Tibial artery (tissue), 4 donors: ENCODE measurements at regions not wholly inside any gene's neighbourhood (a gene's known extent, or its start where the extent isn't known, plus 50 kb on each side); places are given as distances from the start of the nearest gene placed in this dataset.
"Not testable (repeated sequence)": the region's sequence is repeated elsewhere in the genome, so short reads cannot be mapped to it uniquely, and the experiment has no call there.

Experiments used
- DNase-seq, 2 donors: peaks; one replicate each; pipeline ENCODE4 v3.0.0-alpha.2; 2019
- H3K27ac ChIP-seq, 2 donors: fragments of 200-600 bp; sonication (generic) in 1 of 2; 1 replicate in 1 of 2; 2 replicates in 1 of 2; pipeline ENCODE4 v1.5.1; 2018 to 2019; ENCODE audit warnings: mild to moderate bottlenecking in 1 of 2
- H3K27me3 ChIP-seq, 2 donors: fragments of 200-600 bp; sonication (generic) in 1 of 2; one replicate each; pipeline versions ENCODE4 v1.5.1 to v1.6.0; 2016 to 2019
- H3K36me3 ChIP-seq, 3 donors: fragments of 200-600 bp; sonication (generic) in 2 of 3; one replicate each; pipeline ENCODE4 v1.5.1; 2016 to 2019; ENCODE audit warnings: mild to moderate bottlenecking in 2 of 3
- H3K4me1 ChIP-seq, 4 donors: fragments of 200-600 bp; sonication (generic) in 2 of 4; 1 replicate in 3 of 4; 2 replicates in 1 of 4; pipeline ENCODE4 v1.5.1; 2016 to 2019
- H3K4me3 ChIP-seq, 2 donors: fragments of 200-600 bp; sonication (generic) in 1 of 2; 1 replicate in 1 of 2; 2 replicates in 1 of 2; pipeline ENCODE4 v1.5.1; 2018 to 2019; ENCODE audit warnings: mild to moderate bottlenecking in 2 of 2
- H3K9me3 ChIP-seq, 3 donors: fragments of 200-600 bp; sonication (generic) in 1 of 3; one replicate each; pipeline ENCODE4 v1.5.1; 2016 to 2019
- intact Hi-C: fragments of 100-400 bp; cut with DNase I; formaldehyde crosslinking; loops from one replicate; pipeline ENCODE4 v1.15.0; 2023; ENCODE audit warnings: low total_unique reads
- TF ChIP-seq, protein P1 (sequence below), 2 experiments: fragments of 200-600 bp in 1 of 2; fragments of 450-650 bp in 1 of 2; IDR thresholded peaks; one replicate each; pipeline ENCODE4 v1.5.1; 2017 to 2019; ENCODE audit warnings: antibody characterized with exemption in 2 of 2, mild to moderate bottlenecking in 1 of 2, moderate library complexity in 1 of 2

GRCh38 chr4:42237451-42237850 lies 85.0 kb upstream of the BEND4 start:
- DNase-seq: no peak
- H3K4me3 ChIP-seq: no peak overlapping the region
- no peaks in the 10 kb centered on the region for H3K4me1 ChIP-seq
- intact Hi-C loops: no loop called here
- H3K27me3 ChIP-seq: no peaks in the 10 kb centered on the region
- TF ChIP-seq, protein P1, sequence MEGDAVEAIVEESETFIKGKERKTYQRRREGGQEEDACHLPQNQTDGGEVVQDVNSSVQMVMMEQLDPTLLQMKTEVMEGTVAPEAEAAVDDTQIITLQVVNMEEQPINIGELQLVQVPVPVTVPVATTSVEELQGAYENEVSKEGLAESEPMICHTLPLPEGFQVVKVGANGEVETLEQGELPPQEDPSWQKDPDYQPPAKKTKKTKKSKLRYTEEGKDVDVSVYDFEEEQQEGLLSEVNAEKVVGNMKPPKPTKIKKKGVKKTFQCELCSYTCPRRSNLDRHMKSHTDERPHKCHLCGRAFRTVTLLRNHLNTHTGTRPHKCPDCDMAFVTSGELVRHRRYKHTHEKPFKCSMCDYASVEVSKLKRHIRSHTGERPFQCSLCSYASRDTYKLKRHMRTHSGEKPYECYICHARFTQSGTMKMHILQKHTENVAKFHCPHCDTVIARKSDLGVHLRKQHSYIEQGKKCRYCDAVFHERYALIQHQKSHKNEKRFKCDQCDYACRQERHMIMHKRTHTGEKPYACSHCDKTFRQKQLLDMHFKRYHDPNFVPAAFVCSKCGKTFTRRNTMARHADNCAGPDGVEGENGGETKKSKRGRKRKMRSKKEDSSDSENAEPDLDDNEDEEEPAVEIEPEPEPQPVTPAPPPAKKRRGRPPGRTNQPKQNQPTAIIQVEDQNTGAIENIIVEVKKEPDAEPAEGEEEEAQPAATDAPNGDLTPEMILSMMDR (IDR thresholded peaks at IDR 0.05): no peak
- H3K27ac ChIP-seq: no peak overlapping the region
- H3K36me3 ChIP-seq: no peaks in the 10 kb centered on the region
- no peaks in the 10 kb centered on the region for H3K9me3 ChIP-seq

- Histone ChIP-seq H3K4me3 (no peak overlapping the region), H3K9me3 (no peaks in the 10 kb centered on the region), H3K4me1 (no peaks in the 10 kb centered on the region), H3K36me3 (no peaks in the 10 kb centered on the region), H3K27ac (no peak overlapping the region), H3K27me3 (peaks cover 0 to 3% of the 10 kb centered on the region in 2 donors)
- intact Hi-C loops: no loop called here
- TF ChIP-seq, protein P1 (IDR thresholded peaks at IDR 0.05): no peak
- no peak for DNase-seq
Observed at GRCh38 chr4:42248972-42249371, 96.5 kb upstream of the BEND4 start.

- DNase-seq: no peak
- Histone ChIP-seq H3K36me3 (no peaks in the 10 kb centered on the region), H3K9me3 (no peaks in the 10 kb centered on the region), H3K27ac (no peak overlapping the region), H3K4me1 (no peaks in the 10 kb centered on the region), H3K4me3 (no peak overlapping the region), H3K27me3 (no peaks in the 10 kb centered on the region)
- TF ChIP-seq, protein P1 (IDR thresholded peaks at IDR 0.05): no peak
- intact Hi-C loops: no loop called here
Observed at GRCh38 chr4:42252315-42252714, 99.9 kb upstream of the BEND4 start.

- intact Hi-C loops, H3K27me3 ChIP-seq, H3K27ac ChIP-seq, H3K4me1 ChIP-seq, H3K9me3 ChIP-seq, H3K4me3 ChIP-seq, H3K36me3 ChIP-seq, DNase-seq: not testable (repeated sequence)
Observed at GRCh38 chr4:42257645-42258044, 105.2 kb upstream of the BEND4 start.

DNA sequence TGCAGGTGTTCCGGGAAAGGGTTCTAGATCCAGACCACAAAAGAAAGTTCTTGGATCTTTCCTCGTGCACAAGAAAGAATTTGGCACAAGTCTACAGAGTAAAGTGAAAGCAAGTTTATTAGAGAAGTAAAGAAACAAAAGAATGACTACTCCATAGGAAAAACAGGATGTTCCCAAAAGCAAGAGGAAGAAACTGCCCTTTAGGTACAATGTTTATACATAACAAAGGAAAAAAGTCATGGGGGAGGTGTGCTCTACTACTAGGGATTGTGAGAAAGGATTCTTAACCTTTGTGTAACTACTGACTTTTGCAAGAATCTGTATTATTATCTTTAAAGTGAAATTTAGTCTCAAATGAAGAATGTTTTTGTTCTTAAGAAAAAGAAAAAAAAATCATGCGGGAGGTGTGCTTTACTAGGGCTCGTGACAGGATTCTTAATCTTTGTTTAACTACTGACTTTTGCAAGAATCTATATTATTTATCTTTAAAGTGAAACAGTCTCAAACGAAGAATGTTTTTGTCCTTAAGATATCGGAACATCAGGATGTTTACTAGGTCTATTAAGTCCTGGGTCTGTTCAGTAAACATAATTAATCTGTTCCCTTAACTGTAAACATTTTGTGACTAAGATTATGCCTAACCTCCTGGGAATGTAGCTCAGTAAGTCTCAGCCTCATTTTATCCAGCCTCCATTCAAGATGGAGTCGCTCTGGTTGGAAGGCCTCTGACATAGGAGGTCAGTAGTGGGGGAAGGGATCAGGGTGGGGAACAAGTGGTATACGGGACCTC lies 110.4 kb upstream of the BEND4 start:
- no peak overlapping the region for H3K27ac ChIP-seq
- no peaks in the 10 kb centered on the region for H3K27me3 ChIP-seq
- H3K9me3 ChIP-seq: no peaks in the 10 kb centered on the region
- DNase-seq: no peak
- H3K36me3 ChIP-seq: no peaks in the 10 kb centered on the region
- H3K4me3 ChIP-seq: no peak overlapping the region
- TF ChIP-seq, protein P1 (IDR thresholded peaks at IDR 0.05): no peak
- intact Hi-C loops: no loop called here
- no peaks in the 10 kb centered on the region for H3K4me1 ChIP-seq

GRCh38 chr4:42265782-42266602 lies 113.5 kb upstream of the BEND4 start:
- no peaks in the 10 kb centered on the region for H3K4me1 ChIP-seq
- H3K4me3 ChIP-seq: no peak overlapping the region
- no peaks in the 10 kb centered on the region for H3K36me3 ChIP-seq
- intact Hi-C loops: no loop called here
- no peak overlapping the region for H3K27ac ChIP-seq
- no peaks in the 10 kb centered on the region for H3K27me3 ChIP-seq
- TF ChIP-seq, protein P1 (IDR thresholded peaks at IDR 0.05): no peak
- no peaks in the 10 kb centered on the region for H3K9me3 ChIP-seq
- DNase-seq: no peak
